H1 (cell line): ENCODE measurements at regions not wholly inside any gene's neighbourhood (a gene's known extent, or its start where the extent isn't known, plus 50 kb on each side); places are given as distances from the start of the nearest gene placed in this dataset.

Experiments used
- CEBPB ChIP-seq: IDR thresholded peaks from 2 replicates; pipeline ENCODE4 v1.6.1; 2012; ENCODE audit warnings: low read depth, low read length
- CHD1 ChIP-seq: IDR thresholded peaks from 2 replicates; pipeline ENCODE4 v1.6.1; 2012; ENCODE audit warnings: low read depth, low read length, improper control_type of control experiment
- FOSL1 ChIP-seq: IDR thresholded peaks from 2 replicates; pipeline ENCODE4 v1.6.1; 2011; ENCODE audit warnings: mild to moderate bottlenecking, low read depth, low read length, moderate library complexity; ENCODE audit not compliant: insufficient read depth
- KDM4A ChIP-seq: IDR thresholded peaks from one replicate; pipeline ENCODE4 v1.7.1; 2012; ENCODE audit warnings: low read depth, mild to moderate bottlenecking, moderate library complexity, low read length, inconsistent platforms; ENCODE audit not compliant: severe bottlenecking
- TAF1 ChIP-seq: IDR thresholded peaks from 2 replicates; pipeline ENCODE4 v1.6.1; 2011; ENCODE audit warnings: mild to moderate bottlenecking, low read depth, low read length
- TCF12 ChIP-seq: IDR thresholded peaks from 2 replicates; pipeline ENCODE4 v1.6.1; 2011; ENCODE audit warnings: low read depth, mild to moderate bottlenecking, low read length
- TF ChIP-seq, protein P1 (sequence below): IDR thresholded peaks from 2 replicates; pipeline ENCODE4 v1.6.1; 2011; ENCODE audit warnings: low read length, improper control_type of control experiment
- TF ChIP-seq, protein P2 (sequence below), 3 experiments: IDR thresholded peaks; 1 replicate in 2 of 3; 2 replicates in 1 of 3; pipeline versions ENCODE4 v1.5.1 to v1.6.1; 2011; ENCODE audit warnings: low read length in 3 of 3, mild to moderate bottlenecking in 3 of 3, inconsistent platforms in 2 of 3, low read depth in 1 of 3, moderate library complexity in 1 of 3; ENCODE audit not compliant: insufficient read depth in 1 of 3; ENCODE audit errors: control extremely low read depth in 1 of 3

DNA sequence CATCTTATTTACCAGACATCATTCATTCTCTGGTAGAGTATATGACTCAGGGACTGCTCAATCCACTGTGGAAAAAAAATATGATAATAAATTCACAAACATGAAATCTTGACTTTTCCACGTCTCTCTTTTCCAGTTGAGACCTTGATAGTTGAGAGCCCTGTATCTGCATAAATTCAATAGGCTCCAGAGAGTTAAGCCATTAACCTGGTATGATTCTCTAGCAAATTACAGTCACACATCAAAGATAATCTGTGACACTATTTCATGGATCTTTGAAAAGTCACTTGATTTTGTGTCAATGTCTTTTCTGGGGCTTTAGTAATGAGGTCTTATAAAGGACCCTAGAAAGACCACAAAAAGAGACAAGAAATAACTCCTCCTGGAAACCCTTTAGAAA is 154.2 kb upstream of the FOXG1 start:
- TF ChIP-seq, protein P1, sequence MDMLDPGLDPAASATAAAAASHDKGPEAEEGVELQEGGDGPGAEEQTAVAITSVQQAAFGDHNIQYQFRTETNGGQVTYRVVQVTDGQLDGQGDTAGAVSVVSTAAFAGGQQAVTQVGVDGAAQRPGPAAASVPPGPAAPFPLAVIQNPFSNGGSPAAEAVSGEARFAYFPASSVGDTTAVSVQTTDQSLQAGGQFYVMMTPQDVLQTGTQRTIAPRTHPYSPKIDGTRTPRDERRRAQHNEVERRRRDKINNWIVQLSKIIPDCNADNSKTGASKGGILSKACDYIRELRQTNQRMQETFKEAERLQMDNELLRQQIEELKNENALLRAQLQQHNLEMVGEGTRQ: no peak
- TF ChIP-seq FOSL1 (no peak), CEBPB (no peak), CHD1 (no peak), TCF12 (no peak), KDM4A (no peak), TAF1 (no peak)
- TF ChIP-seq, protein P2, sequence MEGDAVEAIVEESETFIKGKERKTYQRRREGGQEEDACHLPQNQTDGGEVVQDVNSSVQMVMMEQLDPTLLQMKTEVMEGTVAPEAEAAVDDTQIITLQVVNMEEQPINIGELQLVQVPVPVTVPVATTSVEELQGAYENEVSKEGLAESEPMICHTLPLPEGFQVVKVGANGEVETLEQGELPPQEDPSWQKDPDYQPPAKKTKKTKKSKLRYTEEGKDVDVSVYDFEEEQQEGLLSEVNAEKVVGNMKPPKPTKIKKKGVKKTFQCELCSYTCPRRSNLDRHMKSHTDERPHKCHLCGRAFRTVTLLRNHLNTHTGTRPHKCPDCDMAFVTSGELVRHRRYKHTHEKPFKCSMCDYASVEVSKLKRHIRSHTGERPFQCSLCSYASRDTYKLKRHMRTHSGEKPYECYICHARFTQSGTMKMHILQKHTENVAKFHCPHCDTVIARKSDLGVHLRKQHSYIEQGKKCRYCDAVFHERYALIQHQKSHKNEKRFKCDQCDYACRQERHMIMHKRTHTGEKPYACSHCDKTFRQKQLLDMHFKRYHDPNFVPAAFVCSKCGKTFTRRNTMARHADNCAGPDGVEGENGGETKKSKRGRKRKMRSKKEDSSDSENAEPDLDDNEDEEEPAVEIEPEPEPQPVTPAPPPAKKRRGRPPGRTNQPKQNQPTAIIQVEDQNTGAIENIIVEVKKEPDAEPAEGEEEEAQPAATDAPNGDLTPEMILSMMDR (IDR thresholded peaks at IDR 0.05; ENCODE audit: control extremely low read depth in 1 of 3, insufficient read depth in 1 of 3, low read depth in 1 of 3, low read length in 3 of 3): no peak
